Mesodermal cell (in vitro differentiated cells): ENCODE measurements at regions not wholly inside any gene's neighbourhood (a gene's known extent, or its start where the extent isn't known, plus 50 kb on each side); places are given as distances from the start of the nearest gene placed in this dataset.

Source experiments
- H3K27ac ChIP-seq: 2 replicates; pipeline ENCODE4 v1.7.0; 2013; ENCODE audit warnings: mild to moderate bottlenecking, low read depth, low read length, moderate library complexity; ENCODE audit not compliant: severe bottlenecking
- H3K36me3 ChIP-seq: 2 replicates; pipeline ENCODE4 v1.7.1; 2013; ENCODE audit warnings: mild to moderate bottlenecking, low read length, moderate library complexity; ENCODE audit not compliant: control insufficient read depth, insufficient read depth
- H3K4me1 ChIP-seq: one replicate; pipeline ENCODE4 v1.7.1; 2013; ENCODE audit warnings: mild to moderate bottlenecking, low read length; ENCODE audit not compliant: insufficient read depth, control insufficient read depth, poor library complexity, severe bottlenecking
- H3K4me3 ChIP-seq: 2 replicates; pipeline ENCODE4 v1.7.0; 2013; ENCODE audit warnings: low read length, control low read depth, mild to moderate bottlenecking; ENCODE audit not compliant: insufficient read depth, poor library complexity, severe bottlenecking; ENCODE audit errors: extremely low read depth
- H3K9me3 ChIP-seq: 2 replicates; pipeline ENCODE4 v1.7.1; 2013; ENCODE audit warnings: mild to moderate bottlenecking, low read length, moderate library complexity; ENCODE audit not compliant: control insufficient read depth
- WGBS, 2 experiments: methylation state at CpG; one replicate each; pipeline ENCODE4 v1.1.5; 2013; ENCODE audit warnings: missing lambda C conversion rate in 2 of 2; ENCODE audit not compliant: insufficient coverage in 2 of 2; 5-methylcytosine and 5-hydroxymethylcytosine counted together

DNA sequence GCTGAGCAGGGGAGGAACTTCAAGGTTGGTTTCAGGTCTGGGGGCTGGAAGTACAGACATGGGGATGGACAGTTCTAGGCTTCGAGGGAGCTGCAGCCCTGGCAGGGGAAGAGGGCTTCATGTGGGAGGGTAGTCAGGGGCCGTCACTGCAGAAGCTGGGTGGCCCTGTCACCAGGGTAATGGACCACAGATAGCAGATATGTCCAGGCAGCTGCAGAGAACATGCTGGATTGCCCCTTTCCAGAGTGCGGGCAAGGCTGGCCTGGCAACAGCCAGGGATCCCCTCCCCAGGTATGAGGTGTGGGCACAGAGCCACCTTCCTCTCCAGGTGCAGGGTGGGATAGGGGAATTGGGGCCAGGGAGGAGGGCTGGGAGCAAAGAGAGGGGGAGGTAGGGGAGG, 206.5 kb downstream of the GADD45G start:
- H3K36me3 ChIP-seq: no peaks in the 10 kb centered on the region
- WGBS, 2 experiments: 95% methylated on average over 3 of the region's 3 CpGs; no CpG with 5 or more reads in 1 of the 2 experiments
- H3K4me3 ChIP-seq: no peak overlapping the region
- H3K9me3 ChIP-seq: no peaks in the 10 kb centered on the region
- peaks cover 38% of the 10 kb centered on the region for H3K4me1 ChIP-seq
- H3K27ac ChIP-seq: no peak overlapping the region

DNA sequence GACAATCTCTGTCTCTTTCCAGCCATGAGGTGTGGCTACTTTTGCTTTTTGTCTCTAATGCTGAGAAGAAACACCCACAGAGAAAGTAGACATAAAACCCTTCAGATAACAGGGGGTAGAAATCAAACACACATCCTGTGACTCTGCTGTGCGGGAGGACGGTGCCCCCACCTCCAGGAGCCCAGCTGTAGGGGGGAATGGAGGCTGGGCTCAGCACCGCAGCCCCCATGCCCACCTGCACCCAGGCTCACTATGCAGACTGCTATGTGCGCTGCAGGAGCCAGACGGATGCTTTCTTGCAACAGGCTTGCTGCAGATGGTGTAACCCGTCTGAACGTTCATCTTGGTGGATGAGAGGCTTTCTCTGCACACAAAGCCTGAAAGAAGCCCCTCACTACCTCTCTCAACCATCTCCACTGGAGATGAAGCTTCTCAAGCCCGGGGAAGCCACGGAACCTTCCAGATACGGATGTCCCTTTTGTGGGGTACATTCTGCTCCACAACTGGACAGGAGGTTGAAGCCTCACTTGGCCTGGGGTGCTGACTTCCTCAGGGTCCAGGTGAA, 207.2 kb downstream of the GADD45G start:
- WGBS, 2 experiments: 92 to 93% methylated on average over 7 to 10 of the region's 10 CpGs
- Histone ChIP-seq H3K4me3 (no peak overlapping the region), H3K9me3 (no peaks in the 10 kb centered on the region), H3K27ac (no peak overlapping the region), H3K4me1 (peaks cover 32% of the 10 kb centered on the region), H3K36me3 (no peaks in the 10 kb centered on the region)

DNA sequence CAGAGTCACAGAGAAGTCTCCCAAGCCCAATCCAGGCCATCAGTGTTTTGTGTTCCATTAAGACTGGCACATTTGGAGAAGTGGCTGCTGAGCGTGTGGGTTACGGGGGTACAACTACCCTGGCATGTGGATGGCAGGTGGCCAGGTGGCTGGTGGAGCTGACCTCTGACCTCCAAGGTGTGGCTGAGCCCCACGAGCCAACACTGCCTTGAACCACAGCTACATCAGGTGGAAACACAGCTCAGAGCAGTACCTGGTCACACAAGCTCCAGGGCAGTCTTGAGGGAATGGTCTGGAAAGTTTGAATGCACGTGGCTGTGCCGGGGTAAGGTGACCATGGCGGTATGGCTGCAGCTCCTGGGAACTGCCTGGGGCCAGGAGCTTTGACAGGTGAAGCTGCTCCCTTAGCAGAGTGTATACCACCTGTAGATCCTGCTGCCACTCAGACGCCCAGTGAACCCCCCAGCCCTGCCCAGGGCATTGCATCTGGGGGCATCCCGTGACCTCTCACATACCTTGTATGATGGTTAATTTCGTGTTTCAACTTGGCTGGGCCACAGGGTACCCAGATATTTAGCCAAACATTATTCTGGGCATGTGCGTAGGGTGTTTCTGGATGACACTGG, 207.9 kb downstream of the GADD45G start:
- Histone ChIP-seq H3K4me3 (no peak overlapping the region), H3K9me3 (no peaks in the 10 kb centered on the region), H3K27ac (no peak overlapping the region), H3K36me3 (no peaks in the 10 kb centered on the region), H3K4me1 (peaks cover 27% of the 10 kb centered on the region)
- WGBS, 2 experiments: 94 to 99% methylated on average over 8 to 9 of the region's 10 CpGs

DNA sequence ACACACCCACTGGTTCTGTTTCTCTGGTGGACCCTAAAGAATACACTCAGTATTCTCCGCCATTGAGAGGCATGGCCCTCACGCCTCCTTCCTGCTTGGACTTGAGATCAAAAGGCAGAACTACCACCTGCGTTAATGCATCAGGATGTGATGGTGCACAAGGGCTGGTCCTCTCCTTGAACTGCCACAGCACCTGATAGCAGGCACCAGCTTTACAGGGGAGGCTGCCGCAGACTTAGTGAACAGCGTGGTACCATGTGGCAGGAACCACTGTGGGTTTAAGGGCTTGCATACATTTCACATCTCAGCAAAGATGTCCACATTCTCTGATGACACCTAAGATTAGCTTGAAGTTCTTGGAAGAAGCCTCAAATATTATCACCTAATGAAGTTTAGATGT, 208.7 kb downstream of the GADD45G start:
- Histone ChIP-seq H3K36me3 (no peaks in the 10 kb centered on the region), H3K4me1 (peaks cover 20% of the 10 kb centered on the region), H3K27ac (no peak overlapping the region), H3K4me3 (no peak overlapping the region), H3K9me3 (no peaks in the 10 kb centered on the region)
- 92 to 98% methylated on average over 3 to 5 of the region's 5 CpGs for WGBS, 2 experiments

DNA sequence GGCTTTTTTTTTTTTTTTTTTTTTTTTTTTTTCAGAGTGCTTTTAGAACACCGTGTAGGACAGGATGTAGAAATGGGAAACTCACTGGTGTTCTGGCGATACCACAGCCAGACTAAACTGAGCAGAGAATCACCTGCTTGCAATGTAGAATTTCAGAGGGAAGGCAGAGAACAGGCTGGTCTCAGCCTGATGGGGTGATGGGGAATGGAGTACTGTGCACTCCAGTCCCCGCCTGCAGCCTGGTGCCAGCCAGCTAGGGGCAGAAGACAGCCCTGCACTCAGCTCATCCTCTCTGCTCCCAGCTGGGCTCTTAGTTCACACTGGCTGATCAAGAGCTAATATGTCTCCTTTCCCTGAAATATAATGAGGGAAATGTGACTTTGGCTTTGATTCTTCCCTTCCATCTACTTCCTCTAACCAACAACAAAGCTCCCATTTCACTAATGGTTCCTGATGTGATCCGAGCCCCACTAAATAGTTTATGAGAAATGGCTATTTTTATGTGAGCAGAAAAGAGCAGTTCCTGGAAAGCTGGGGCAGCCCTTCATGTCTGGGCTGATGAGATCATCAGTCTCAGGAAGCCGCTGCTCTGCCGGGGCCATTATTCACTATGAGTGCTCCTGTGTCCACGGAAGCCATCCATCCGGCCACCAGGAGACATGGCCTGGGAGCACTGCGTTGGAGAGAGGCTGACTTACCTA, 209.7 kb downstream of the GADD45G start:
- 89 to 91% methylated on average over 6 to 8 of the region's 9 CpGs for WGBS, 2 experiments
- peaks cover 17% of the 10 kb centered on the region for H3K4me1 ChIP-seq
- no peaks in the 10 kb centered on the region for H3K36me3 ChIP-seq
- peak overlapping the region; percentile 36 for H3K27ac ChIP-seq
- no peaks in the 10 kb centered on the region for H3K9me3 ChIP-seq
- H3K4me3 ChIP-seq: no peak overlapping the region

DNA sequence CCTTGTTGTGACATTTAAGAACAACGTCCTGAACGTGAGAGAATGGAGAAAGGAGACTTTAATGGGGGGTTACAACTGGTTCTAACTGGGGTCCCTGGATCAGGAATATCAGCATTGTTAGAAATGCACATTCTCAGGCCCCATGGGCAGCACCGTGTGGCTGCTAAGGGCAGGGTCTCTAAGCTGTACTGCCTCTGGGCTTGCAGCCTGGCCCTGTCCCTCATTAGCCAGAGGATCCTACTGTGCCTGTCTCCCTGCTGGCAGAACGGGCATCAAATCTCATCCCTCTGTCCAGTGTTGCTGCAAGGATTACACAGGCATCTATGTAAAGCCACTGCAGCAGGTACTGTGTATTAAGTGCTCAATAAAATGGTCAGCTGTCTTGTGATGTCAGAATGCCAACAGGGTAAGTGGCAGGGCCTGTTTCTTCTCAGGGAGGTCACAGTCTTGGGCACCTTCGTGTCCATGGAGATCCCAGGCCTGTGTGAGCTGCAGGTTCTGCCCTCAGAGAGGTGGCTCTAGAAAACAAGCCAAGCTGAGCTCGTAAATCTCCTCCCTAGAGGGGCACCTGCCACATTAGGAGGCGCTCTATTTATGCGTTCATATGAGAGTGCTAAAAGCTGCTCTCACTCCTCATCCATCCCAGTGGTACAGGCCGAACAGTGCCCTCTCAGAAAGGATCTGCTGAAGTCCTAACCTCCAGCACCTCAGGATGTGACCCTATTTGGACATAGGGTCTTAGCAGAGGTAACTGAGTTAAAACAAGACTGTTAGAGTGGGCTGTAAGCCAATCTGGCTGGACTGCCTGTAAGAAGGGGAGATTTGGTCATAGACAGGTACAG, 210.5 kb downstream of the GADD45G start:
- Histone ChIP-seq H3K9me3 (no peaks in the 10 kb centered on the region), H3K4me3 (no peak overlapping the region), H3K27ac (no peak overlapping the region), H3K4me1 (peaks cover 17% of the 10 kb centered on the region), H3K36me3 (no peaks in the 10 kb centered on the region)
- WGBS, 2 experiments: 92 to 93% methylated on average over 8 to 9 of the region's 9 CpGs

DNA sequence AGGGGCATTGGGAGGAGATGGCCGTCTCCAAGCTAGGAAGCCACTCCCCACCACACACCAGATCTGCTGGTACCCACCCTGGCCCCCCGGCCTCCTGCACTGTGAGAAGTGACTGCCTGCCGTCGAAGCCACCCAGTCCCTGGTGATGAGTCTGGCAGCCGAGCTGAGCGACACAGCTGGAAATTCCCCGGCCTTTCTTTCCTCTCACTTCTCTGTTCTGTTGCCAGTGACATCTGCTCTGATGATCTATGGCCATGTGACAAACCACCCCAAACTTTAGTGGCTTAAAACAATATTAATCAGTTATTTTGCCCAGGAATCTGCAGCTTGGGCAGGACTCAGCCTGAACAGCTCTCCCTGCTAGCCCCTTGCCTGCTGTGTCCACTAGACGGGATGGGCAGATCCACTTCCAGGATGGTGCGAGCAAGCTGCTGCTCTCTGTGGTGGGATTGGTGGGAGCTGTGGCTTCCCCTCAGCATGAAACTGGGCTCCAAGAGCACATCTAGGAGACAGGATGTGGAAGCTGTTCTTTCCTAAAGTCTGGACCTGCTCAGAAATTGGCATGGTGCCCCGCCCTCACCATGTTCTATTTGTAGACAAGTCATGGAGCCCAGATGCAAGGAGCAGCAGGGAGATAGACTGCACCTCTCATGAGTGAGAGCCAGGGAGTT, 211.2 kb downstream of the GADD45G start:
- Histone ChIP-seq H3K9me3 (no peaks in the 10 kb centered on the region), H3K27ac (no peak overlapping the region), H3K4me1 (peaks cover 17% of the 10 kb centered on the region), H3K36me3 (no peaks in the 10 kb centered on the region), H3K4me3 (no peak overlapping the region)
- 90 to 97% methylated on average over 8 to 9 of the region's 10 CpGs for WGBS, 2 experiments

DNA sequence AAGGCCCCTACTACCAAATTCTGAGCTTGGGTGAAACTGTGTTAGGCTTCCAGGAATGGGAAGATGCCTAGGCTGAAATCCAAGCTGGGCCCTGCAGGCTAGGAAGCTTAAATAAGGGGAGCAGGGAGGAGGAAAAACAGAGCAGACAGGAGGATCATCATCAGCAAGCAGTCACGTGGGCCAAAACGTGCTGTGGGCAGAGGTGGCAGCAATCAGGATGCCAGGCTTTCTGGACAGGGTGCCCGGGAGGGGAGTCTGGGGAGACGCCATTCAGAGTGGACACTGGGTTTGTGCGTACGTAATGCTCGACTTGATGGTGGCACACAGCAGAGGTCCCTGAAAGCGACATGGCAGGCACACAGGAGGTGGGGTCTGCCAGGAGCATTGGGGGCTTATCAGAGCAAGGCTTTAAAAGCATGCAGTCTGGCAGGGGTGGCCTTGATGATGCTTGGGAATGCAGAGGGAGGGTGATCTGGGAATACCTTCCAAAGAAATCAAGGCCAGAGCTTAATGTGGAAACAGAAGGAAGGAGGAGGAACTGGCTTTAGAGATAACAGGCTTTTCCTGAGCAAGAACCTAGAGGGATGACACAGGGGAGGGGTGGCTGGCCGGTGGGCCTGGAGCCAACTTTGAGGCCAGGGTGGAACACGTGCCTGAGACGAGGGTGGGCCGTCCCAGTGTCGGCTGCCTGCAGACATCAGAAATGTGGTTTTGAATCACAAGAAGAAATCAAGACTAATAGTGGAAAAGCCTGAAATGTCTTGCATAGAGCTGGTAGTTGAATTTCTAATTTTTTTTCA, 212.5 kb downstream of the GADD45G start:
- Histone ChIP-seq H3K4me1 (peaks cover 17% of the 10 kb centered on the region), H3K27ac (no peak overlapping the region), H3K36me3 (no peaks in the 10 kb centered on the region), H3K4me3 (no peak overlapping the region), H3K9me3 (no peaks in the 10 kb centered on the region)
- 87 to 89% methylated on average over 13 of the region's 13 CpGs for WGBS, 2 experiments

DNA sequence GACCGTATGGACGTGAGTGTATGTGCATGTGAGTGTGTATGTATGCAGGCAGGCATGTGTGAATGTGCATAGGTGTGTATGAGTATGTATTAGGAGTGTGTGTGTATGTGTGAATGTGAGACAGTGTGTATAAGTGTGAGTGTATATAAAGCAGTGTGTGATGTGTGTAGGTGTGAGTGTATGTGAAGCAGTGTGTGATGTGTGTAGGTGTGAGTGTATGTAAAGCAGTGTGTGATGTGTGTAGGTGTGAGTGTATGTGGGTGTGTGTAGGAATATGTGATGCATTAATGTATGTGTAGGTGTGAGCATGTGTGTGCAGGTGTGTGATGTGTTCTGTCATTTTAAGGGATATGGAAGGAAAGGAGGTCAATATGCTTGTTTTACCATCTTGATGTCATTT, 215.5 kb downstream of the GADD45G start:
- 97 to 100% methylated on average over 2 of the region's 2 CpGs for WGBS, 2 experiments
- Histone ChIP-seq H3K27ac (no peak overlapping the region), H3K4me1 (peaks cover 4% of the 10 kb centered on the region), H3K36me3 (no peaks in the 10 kb centered on the region), H3K4me3 (no peak overlapping the region), H3K9me3 (no peaks in the 10 kb centered on the region)

DNA sequence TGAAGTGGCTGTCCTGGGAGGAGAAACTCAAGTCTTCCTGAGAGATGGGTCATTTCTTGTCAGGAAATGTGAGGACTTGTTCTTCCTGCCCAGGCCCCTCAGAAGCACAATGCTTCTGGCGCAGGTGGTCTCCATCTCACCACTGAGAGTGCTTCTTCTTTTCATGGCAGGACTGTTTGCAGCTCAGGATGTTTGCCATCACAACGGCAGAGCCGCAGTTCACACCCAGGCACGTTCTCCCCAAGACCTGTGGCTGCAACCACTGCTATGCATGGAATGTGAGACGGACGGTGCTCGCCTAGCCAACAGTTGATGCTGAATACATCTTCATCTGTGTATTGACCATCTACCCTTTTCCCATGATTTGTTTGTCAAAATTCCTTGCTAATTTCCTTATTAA, 216.3 kb downstream of the GADD45G start:
- Histone ChIP-seq H3K36me3 (no peaks in the 10 kb centered on the region), H3K4me3 (no peak overlapping the region), H3K9me3 (no peaks in the 10 kb centered on the region), H3K27ac (no peak overlapping the region), H3K4me1 (no peaks in the 10 kb centered on the region)
- WGBS, 2 experiments: 51 to 68% methylated on average over 6 to 7 of the region's 7 CpGs
